Ecto neural progenitor cell (in vitro differentiated cells): ENCODE measurements at regions not wholly inside any gene's neighbourhood (a gene's known extent, or its start where the extent isn't known, plus 50 kb on each side); places are given as distances from the start of the nearest gene placed in this dataset.
"Not testable (repeated sequence)": the region's sequence is repeated elsewhere in the genome, so short reads cannot be mapped to it uniquely, and the experiment has no call there.

ENCODE experiments used
- DNase-seq: peaks from one replicate; pipeline ENCODE4 v3.0.0-alpha.2; 2018; ENCODE audit warnings: low spot score

DNA sequence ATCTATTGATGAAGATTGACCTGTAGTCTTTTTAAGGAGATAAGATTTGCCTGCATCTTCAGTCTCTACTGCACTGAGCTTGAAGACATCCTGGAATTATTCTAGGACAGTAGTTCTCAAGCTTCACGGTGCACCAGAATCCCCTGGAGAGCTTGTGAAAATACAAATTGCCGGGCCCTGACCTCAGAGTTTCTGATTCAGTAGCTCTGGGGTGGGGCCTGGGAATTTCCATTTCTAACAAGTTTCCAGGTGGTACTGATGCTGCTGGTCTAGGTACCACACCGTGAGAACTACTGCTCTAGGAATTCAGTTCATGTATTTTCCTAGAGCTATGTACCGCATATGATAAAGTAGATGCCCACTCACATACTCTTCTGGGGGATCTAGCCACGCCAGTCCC lies 246.1 kb downstream of the HS3ST3B1 start:
- no peak for DNase-seq

DNA sequence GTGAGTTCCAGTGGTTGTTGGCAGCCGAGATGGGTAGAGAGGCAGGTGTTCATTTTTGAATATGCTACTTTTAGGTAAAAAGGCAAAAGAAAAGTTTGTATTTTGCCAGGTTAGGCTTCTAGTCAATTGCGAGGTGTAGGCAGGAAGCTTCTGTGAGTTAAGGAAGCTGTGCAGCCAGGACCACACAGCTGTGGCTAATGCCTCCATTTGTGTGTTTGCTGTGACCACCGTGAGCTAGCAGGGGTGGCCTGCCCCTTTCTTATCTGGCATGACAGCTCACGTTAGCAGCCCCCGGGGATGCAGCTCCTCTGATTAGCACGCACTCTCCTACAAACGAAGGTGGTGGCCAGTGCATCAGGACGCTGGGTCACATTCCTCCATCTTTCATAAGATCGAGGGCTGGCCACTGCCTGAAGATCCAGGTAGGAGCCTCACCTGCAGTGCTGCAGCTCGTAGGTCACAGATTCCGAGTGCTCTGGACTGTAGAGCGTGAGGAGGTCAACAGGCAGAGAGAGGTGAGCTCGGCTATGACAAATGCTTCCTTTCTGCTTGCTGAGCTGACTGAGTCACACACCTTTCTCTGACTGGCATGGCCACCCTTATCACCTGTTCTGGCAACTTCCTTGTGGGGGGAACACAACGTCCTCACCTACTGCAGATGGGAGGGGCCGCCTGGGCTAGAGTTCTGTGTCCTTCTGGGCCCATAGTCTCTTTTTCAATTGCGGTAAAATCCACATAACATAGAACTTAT lies 244.4 kb downstream of the HS3ST3B1 start:
- DNase-seq, result no peak

DNA sequence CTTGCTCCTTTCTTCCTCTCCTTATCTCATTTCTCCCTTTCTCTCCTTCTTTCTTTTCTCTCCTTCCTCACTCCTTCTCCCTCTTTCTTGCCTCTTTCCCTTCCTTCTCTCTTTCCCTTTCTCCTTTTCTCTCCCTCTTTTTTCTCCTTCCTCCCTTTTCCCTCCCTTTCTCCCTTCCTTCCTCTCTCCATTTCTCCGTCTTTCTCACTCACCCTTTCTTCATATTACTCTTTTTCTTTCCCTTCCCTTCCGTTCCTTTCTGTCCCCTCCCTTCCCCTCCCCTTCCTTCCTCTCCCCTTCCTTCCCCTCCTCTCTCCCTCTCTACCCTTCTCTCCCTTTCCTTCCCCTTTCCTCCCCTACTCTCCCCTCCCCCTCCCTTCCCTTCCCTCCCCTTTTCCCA lies 240.8 kb downstream of the HS3ST3B1 start:
- no peak for DNase-seq

DNA sequence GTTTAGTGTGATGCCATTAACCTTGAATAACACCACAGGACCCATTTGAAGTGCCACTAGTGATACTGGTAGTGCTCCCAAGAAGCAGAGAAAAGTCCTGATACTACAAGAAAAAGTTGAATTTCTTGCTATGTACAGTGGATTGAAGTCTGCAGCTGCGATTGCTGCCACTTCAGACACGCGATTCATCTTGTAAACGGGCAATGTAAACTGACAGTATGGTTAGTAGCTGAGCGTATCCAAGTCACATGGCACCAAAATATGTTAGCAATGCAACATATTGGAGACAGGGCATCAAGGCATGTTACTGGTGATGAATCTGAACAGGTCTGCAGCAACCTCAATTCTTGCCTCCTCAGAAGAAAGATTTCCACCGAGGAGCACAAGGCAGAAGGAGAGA lies 238.9 kb downstream of the HS3ST3B1 start:
- DNase-seq, result no peak

DNA sequence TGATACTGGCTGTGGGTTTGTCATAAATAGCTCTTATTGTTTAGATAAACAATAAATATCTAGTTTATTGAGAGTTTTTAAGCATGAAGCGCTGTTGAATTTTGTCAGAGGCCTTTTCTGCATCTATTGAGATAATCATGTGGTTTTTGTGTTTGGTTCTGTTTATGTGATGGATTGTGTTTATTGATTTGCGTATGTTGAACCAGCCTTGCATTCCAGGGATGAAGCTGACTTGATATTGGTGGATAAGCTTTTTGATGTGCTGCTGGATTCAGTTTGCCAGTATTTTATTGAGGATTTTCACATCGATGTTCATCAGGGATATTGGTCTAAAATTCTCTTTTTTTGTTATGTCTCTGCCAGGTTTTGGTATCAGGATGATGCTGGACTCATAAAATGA lies 231.4 kb downstream of the HS3ST3B1 start:
- DNase-seq, result not testable (repeated sequence)

DNA sequence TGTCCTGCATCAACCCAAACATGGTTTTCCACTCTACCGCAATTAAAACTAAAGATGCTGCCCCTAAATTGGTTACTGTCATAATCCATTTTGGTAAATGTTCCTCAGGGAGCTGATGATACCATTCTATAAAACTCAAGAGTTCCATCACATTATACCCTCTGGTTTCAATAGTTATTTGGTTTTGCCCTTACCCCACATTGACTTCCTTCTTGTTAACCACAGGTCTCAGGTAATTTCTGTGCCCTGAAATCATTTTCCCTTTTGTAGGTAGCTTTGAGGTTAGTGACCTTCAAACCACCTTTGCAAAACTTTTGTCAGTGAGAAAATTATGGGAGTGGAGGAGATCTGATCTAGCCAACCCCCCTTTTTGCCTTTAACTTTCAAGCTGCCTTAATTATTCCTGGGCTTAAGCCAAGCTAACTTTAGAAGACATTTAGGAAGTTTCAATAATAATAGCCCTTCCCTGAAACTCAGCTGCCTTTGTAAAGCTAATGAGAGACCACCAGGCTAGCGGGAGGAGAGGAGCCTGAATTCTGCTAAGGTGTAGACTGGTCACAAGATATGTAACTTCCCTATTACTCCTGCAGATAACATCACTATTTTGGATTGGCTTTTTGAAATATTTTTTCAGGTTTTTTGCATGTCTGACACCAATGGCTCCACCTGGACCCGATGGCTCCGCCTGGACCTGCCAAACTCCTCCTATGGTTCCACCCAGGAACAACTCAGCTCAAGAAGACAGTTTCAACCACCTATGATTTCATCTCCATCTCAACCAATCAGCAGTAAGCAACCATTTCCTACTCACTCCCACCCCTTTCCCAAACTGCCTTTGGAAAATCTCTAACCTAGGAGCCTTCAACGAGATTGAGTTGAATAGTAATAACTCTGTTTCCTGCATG lies 224.9 kb downstream of the HS3ST3B1 start:
- DNase-seq, result no peak

DNA sequence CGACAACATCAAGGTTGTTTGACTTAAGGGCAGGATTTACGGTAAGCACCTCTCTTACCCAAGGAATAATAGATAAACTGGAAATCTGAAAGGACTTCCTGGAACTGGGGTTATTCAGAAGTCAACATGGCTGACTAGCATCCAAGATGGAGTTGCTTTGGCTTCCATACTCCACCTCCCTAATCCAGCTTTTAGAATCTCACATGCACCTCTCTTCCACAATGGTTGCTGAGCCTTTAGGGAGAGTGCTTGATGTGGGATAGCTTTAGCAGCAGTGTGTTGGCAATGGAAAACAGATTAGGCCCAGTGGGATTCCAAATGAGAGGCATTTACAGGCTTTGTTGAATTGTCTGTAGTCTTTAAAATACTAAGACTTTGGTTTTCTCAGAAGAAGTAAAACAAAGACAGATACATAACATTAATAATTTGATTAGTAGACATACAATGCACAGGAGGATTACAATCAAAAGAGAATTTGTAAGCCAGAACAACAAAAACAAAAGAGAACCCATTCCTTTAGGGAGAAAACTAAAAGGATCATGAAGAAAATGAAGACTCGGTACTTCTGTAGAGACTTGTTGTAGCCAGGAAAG lies 222.0 kb downstream of the HS3ST3B1 start:
- DNase-seq, result peak; percentile 58

DNA sequence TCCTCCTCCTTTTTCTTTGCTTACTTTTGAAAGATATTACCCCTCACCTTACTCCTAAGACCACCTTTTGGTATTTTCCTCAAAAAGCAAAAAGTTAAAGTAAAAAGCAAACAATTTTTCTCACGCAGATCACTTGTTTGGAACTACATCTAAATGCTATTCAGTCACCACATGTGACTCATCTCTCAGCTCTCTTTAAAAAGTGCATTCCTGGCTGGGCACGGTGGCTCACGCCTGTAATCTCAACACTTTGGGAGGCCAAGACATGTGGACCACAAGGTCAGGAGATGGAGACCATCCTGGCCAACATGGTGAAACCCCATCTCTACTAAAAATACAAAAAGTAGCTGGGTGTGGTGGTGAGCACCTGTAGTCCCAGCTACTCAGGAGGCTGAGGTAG lies 218.0 kb downstream of the HS3ST3B1 start:
- DNase-seq, result not testable (repeated sequence)

DNA sequence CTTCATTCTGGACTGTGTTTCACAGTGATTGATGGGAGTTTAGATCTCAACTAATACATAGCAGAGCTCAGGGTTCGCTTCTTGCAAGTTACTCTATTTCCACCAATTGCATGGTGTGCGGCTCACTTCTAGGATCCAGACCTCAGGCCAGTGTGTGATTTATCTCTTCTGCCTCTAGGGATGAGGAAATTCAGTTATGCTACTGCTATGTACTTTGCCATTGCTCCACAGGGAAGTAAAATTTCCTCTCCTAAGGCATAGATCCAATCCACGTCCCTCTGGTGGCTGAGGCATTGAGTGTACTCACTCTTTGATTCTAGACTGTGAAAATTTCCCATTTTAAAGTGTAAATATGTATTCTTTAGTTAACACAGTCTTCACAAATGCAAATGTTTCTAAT lies 214.1 kb downstream of the HS3ST3B1 start:
- DNase-seq, result no peak

DNA sequence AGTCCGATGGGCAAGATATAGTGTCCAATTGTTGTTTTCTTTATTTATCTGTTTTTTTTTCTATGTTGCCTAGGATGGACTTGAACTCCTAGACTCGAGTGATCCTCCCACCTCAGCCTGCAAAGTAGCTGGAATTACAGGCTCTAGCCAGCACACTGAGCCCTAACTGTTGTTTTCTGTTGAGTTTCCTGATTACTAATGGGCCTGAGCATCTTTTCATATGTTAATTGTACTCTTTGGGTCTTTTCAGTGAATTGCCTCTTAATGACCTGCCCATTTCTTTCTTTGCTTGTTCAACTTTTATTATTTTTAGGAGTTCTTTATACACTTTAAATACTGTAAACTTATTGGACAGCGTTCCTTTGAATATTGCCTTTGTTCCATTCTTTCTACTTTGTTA lies 213.0 kb downstream of the HS3ST3B1 start:
- DNase-seq, result no peak

DNA sequence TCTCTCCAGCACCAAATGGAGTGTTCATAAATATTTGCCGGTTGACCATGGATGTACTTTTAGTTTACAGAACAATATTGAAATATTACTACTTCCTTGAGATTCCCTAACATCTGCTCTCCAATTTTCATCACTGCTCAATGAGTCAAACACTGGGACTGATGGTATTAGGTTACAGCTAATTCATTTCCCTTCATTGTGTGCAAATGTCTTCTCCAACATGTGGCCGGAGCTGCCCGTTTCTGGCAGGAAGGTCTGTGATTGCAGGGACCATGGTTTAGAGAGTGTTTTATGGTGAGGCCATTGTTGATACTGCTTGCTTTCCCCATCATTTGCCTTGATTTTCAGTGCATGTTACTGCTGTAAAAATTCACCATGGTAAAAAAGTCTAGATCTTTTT lies 209.3 kb downstream of the HS3ST3B1 start:
- no peak for DNase-seq

DNA sequence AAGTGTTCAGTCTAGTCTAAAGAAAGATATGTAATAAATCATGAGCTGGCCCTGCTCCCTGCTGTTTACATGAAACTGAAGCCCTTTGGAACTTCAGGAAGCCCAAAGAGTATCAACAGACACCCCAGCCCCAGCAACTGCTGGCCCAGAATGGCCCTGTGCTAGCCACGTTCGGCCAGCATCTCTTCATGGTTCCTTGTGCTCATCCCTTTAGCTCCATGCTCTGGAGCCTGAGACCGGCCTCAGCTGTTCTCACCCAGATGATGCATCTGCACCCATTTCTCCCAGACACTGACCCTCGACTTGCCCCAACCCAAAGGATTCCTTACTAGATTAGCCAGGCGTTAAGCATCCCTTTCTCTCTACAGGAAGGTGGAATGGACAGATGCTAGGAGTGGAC lies 207.3 kb downstream of the HS3ST3B1 start:
- DNase-seq, result no peak

DNA sequence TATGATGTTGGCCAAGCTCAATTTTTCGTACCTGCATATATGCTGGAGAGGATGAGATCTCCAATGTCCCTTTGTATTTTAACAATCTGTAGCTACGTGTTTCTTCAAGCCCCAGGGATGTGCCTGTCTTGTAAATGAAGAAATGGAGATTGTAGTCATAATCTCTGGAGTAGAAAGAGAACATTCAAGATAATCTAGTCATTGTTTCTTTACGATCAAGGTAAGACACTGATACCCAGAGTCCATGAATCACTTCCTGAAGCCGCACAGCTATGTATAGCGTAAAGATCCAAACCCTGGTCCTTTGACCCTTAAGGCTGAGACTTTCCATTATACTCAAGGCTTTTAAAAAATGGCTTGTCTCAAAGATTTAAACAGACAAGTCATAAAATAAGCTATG lies 205.5 kb downstream of the HS3ST3B1 start:
- no peak for DNase-seq

DNA sequence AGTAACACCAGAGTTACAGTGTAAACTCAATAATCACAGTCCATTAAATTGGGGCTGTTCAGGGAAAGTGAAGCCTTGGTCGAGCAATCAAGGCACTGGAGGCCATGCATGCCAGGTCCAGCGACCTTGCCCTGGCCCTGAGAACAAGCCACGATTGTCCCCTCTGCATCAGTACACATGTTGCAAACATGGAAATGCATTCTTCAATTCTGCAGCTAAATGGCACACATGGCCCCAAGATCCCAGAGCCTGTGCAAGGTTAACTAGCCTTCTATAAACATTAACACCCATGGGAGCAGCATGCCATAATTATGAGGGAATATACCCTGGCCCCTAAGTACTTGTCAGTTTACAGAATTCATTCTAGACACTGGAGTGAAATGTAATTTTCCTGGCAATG lies 204.7 kb downstream of the HS3ST3B1 start:
- DNase-seq, result no peak

DNA sequence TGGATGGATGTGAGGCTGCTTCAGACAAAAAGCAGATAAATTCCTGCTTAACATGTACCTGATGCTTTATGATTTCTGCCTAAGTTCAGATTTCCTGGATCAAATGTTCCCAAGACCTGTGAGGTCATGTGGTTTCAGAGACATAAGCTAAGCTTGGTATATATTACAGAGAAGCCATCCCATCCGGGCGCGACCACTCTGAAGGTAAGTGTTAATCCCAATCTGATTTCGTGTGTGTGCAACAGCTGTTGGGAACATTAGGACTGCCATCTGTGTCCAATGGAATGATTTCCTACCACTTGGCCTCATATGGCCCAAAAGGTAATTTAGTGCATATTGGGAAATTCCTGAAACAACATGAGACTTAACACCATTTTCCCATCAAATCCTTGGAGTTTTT lies 199.1 kb downstream of the HS3ST3B1 start:
- DNase-seq, result no peak

DNA sequence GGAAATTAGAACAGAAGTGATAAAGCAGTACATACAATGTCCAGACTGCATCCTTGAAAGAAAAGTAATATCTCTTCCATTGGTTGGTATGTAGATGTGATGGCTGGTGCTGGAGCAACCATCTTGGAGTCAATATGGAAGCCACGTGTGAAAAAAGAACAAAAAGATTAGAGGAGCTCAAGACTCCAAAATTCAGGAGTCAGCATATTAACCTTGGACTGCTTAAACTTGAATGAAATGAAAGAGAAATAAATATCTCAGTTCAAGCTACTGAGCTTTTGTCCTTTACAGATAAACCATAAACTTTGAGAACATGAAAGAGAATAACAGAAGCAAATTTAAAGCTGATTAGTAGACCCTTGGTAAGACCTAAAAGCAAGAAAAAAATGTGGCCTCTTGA lies 197.9 kb downstream of the HS3ST3B1 start:
- no peak for DNase-seq

DNA sequence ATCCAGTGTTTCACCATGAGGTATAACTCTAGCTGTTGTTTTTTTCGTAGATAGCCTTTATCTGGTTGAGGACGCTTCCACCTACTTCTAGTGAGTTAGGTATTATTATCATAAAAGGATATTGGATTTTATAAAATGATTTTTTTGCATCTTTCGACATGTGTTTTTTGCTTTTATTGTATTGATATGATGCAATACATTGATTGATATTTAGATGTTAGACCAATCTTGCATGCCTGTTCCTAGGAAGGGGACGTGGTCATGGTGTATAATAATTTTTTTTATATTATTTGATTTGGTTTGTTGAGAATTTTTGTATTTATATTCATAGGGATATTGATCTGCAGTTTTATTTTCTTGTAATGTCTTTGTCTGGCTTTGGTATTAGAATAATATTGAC lies 193.3 kb downstream of the HS3ST3B1 start:
- DNase-seq, result no peak

DNA sequence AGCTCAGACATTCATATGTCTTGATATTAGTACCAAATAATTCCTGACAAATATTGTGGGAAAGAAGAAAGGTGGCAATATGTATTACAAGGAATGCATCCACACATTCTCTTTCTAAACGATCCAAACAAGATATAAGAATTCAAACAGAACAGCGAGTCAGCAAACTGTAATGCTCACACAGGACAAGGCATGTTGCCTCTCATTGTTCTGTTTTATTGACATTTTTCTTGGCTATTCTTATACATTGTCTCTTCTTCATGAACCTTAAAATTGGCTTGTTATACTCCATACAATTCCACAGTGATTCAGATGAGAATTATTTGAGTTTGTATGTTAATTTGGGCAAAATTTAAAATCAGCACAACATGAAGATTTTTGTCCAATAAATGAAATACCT lies 189.1 kb downstream of the HS3ST3B1 start:
- no peak for DNase-seq

DNA sequence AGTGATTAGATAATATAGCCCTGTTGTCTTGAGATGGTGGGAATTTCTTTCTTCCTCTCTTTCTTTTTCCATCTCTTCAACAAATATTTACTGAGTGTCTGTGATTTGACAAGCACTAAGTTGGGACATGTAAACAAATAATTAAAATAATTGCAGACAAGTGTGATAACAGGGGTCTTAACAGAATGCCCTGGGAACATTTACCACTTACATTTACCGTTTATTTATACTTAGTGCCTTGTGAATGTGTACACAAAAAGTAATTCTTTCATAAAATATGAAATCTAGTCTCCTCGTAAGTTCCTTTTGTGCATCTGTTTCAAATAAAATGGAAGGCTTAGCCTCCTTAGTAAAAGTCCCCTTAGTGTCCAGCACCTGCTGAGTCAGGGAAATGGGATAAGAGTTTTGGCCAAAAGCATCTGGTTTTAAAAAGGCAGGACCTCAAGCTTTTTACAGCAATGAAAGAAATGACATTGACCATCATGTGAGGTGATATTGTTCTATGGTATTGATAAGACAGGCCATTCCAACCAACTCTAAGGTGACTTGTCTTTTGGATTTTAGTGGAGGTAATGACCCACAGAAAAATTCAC lies 188.2 kb downstream of the HS3ST3B1 start:
- no peak for DNase-seq

DNA sequence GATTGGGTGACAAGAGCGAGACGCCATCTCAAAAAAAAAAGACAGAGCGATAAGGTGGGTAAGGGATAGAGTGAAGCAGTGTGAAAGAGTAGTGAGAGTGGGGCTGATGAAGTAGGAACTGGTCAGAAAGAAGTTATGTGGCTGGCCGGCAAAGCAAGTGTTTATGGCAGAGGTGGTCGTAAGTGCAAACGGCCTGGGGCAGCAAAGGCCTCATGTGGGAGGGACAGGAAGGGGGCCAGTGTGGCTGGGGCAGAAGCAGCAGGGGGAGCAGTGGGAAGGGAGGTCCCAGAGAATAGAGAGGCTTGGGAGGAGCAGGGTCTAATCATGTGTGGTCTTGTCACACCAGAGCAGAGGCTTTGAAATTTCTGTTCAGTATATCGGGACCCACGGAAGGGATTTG lies 186.2 kb downstream of the HS3ST3B1 start:
- DNase-seq, result no peak

DNA sequence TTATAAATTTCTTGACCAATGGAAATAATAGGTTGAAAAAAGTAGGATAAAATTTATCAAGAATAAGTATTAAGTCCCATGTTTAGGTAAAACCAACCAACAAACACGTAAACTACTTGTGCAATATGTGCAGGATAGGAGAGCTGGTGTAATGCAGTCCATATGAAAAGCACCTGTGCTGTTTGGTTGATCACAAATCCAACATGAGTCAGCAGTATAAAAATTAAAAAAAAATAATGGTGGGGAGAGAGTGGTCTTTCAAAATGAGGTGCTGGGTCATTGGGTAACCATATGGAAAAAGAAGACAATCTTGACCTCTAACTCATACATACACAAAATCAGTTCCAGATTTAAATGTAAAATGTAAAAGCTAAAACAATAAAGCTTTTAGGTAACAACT lies 181.8 kb downstream of the HS3ST3B1 start:
- DNase-seq, result no peak

DNA sequence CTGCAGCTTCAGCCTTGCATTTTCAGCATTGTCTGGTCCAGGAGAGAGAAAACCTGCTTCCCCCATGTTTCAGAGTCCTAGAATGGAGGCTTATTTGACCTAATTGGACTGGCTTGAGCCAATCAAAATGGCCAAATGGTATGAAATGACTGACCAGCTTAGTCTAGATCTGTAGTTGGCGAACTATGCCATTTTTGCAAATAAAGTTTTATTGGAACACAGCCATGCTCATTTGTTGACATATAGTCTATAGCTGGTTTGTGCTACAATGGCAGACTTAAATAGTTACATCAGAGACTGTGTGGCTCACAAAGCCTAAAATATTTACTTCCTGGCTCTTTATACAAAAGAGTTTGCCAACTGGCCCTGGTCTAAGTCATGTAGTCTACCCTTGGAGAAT lies 180.8 kb downstream of the HS3ST3B1 start:
- no peak for DNase-seq

DNA sequence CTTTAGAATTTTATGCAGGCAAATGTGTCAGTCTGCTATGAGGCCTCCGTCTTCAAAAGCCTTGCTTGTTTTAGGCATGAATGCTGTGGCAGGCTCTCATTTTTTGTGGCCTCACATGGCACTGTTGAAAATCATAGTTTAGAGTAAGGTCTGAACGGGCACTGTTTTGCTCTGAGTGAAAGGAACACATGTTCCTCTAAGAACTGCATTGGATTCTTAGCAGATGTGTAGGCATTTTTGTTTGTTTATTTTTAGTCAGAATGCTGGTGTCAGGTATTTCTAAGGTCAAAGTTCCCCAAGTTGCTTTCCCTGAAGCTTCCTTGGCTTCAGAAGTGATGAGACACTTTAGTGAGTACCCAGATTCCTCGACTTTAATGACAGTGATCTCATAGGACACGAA lies 173.7 kb downstream of the HS3ST3B1 start:
- DNase-seq, result no peak
